WERI-Rb-1 (cell line): ENCODE measurements at regions not wholly inside any gene's neighbourhood (a gene's known extent, or its start where the extent isn't known, plus 50 kb on each side); places are given as distances from the start of the nearest gene placed in this dataset.

Experiments
- DNase-seq: peaks from one replicate; pipeline ENCODE4 v3.0.0-alpha.2; 2020
- H3K27ac ChIP-seq: fragments of 250-450 bp; sonication (Bioruptor Pico); 2 replicates; pipeline ENCODE4 v1.5.1; 2020; ENCODE audit warnings: mild to moderate bottlenecking, moderate library complexity
- H3K27me3 ChIP-seq: fragments of 250-450 bp; sonication (Bioruptor Pico); 2 replicates; pipeline ENCODE4 v1.5.1; 2021; ENCODE audit warnings: mild to moderate bottlenecking, low read depth, moderate library complexity; ENCODE audit not compliant: insufficient read depth, severe bottlenecking
- H3K36me3 ChIP-seq: fragments of 250-450 bp; sonication (Bioruptor Pico); 2 replicates; pipeline ENCODE4 v1.5.1; 2020; ENCODE audit warnings: mild to moderate bottlenecking, moderate library complexity
- H3K4me3 ChIP-seq: 2 replicates; pipeline ENCODE4 v1.5.1; 2011; ENCODE audit warnings: low read depth, mild to moderate bottlenecking, control low read depth, low read length
- H3K9me3 ChIP-seq: fragments of 250-450 bp; sonication (Bioruptor Pico); 2 replicates; pipeline ENCODE4 v1.5.1; 2021; ENCODE audit warnings: mild to moderate bottlenecking, moderate library complexity; ENCODE audit not compliant: severe bottlenecking
- TF ChIP-seq, protein P1 (sequence below): IDR thresholded peaks from 2 replicates; pipeline ENCODE4 v1.5.1; 2011; ENCODE audit warnings: low read depth, mild to moderate bottlenecking, control low read depth, inconsistent platforms, low read length

DNA sequence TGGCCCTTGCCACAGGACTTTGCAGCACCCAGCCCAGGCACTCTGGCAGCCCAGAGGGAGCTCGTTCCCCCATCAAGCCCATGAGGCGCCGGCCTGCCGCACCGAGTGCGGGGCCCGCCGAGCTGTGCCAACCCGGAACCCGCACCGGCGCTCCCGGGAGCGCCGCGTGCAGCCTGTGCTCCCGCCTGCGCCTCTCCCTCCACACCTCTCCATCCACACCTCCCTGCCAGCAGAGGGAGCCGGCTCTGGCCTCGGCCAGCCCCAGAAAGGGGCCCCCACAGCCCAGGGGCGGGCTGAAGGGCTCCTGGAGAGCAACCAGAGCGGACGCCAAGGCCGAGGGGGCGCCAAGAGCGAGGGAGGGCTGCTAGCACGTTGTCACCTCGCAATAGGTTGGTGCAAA lies 268.8 kb downstream of the MID1IP1 start:
- Histone ChIP-seq H3K27ac (no peak overlapping the region), H3K27me3 (no peaks in the 10 kb centered on the region), H3K4me3 (no peak overlapping the region), H3K9me3 (peaks cover 5% of the 10 kb centered on the region), H3K36me3 (no peaks in the 10 kb centered on the region)
- DNase-seq: no peak
- TF ChIP-seq, protein P1, sequence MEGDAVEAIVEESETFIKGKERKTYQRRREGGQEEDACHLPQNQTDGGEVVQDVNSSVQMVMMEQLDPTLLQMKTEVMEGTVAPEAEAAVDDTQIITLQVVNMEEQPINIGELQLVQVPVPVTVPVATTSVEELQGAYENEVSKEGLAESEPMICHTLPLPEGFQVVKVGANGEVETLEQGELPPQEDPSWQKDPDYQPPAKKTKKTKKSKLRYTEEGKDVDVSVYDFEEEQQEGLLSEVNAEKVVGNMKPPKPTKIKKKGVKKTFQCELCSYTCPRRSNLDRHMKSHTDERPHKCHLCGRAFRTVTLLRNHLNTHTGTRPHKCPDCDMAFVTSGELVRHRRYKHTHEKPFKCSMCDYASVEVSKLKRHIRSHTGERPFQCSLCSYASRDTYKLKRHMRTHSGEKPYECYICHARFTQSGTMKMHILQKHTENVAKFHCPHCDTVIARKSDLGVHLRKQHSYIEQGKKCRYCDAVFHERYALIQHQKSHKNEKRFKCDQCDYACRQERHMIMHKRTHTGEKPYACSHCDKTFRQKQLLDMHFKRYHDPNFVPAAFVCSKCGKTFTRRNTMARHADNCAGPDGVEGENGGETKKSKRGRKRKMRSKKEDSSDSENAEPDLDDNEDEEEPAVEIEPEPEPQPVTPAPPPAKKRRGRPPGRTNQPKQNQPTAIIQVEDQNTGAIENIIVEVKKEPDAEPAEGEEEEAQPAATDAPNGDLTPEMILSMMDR: no peak

DNA sequence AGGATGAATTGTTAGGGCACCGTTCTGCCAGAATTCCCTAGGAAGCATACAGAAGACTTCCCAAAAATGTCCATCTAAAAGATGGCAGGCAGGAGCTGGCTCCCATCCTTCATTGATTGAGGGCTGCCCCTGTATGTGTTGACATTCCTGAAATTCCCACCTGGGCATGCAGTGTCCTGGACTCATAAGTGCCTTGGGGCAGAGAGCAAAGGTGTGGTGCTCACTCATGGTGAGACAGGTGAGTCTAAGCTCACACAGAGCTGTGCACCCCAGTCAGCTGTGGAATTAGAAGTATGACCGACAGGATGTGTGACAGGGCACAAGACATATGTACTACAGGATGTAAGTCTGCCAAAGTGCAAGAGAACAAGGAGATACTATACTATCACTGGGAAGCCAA lies 271.9 kb downstream of the MID1IP1 start:
- H3K4me3 ChIP-seq: no peak overlapping the region
- no peak for DNase-seq
- TF ChIP-seq, protein P1: no peak

DNA sequence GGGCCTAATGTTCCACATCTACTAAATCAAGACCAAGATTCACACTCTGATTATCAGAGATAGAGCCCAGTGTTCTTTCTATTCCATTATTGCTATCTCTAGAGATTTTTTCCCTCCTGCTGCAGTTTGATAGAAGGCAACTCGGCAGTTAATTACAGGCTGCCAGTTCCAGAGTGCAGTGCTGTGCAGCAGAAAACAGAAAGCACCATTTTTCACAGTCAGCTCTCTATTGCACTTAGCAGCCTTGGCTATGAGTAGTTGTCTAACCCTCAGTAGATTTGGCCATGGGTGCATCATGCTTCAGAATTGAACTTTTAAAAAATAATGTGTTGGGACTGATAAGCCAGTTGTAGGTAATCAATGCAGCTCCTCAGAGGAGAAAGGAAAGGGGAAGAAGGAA lies 295.3 kb downstream of the MID1IP1 start:
- Histone ChIP-seq H3K9me3 (no peaks in the 10 kb centered on the region), H3K27me3 (peaks cover 2% of the 10 kb centered on the region), H3K36me3 (no peaks in the 10 kb centered on the region), H3K4me3 (no peak overlapping the region), H3K27ac (no peak overlapping the region)
- DNase-seq: no peak
- TF ChIP-seq, protein P1: no peak

More for the DNA sequence above, 271.9 kb downstream of the MID1IP1 start:
- Histone ChIP-seq H3K27ac (no peak overlapping the region), H3K9me3 (peaks cover 5% of the 10 kb centered on the region), H3K36me3 (no peaks in the 10 kb centered on the region), H3K27me3 (peaks cover 5% of the 10 kb centered on the region)

DNA sequence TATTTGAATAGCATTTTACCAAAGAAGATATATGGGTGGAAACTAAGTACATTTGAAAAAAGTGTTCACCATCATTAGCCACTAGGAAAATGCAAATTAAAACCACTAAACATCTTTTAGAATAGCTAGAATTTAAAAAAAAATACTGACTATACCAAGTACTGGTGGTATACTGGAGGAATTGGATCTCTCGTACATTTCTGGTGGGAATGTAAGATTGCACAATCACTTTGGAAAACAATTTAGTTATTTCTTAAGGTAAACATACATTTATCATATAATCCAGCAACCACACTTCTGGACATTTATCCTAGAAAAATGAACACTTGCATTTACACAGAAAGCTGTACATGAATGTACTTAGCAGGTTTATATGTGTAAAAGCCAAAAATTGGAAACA lies 303.5 kb downstream of the MID1IP1 start:
- no peaks in the 10 kb centered on the region for H3K9me3 ChIP-seq
- TF ChIP-seq, protein P1: no peak
- peaks cover 5% of the 10 kb centered on the region for H3K27me3 ChIP-seq
- no peak overlapping the region for H3K4me3 ChIP-seq
- no peak overlapping the region for H3K27ac ChIP-seq
- H3K36me3 ChIP-seq: no peaks in the 10 kb centered on the region
- DNase-seq: no peak

DNA sequence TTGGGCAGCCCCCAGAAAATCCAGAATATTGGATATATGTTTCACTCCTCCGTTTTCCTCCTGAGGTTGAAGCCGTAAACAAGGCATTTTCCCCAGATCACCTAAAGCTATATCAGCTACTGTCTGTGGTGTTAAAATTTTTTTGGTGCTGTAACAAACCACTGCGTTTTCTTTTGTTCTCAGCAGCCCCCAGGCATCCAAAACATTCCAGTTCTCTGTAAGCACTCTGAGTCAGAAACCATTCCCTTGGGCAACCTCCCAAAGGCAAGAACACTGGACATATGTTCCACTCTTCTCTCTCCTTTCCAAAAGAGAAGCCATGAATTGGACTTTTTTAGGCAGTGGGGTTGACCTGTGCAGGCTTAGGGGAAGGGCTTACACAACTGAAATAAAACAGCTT lies 310.9 kb downstream of the MID1IP1 start:
- Histone ChIP-seq H3K27ac (no peak overlapping the region), H3K27me3 (no peaks in the 10 kb centered on the region), H3K9me3 (peaks cover 4% of the 10 kb centered on the region), H3K36me3 (no peaks in the 10 kb centered on the region), H3K4me3 (no peak overlapping the region)
- TF ChIP-seq, protein P1: no peak
- DNase-seq: no peak

DNA sequence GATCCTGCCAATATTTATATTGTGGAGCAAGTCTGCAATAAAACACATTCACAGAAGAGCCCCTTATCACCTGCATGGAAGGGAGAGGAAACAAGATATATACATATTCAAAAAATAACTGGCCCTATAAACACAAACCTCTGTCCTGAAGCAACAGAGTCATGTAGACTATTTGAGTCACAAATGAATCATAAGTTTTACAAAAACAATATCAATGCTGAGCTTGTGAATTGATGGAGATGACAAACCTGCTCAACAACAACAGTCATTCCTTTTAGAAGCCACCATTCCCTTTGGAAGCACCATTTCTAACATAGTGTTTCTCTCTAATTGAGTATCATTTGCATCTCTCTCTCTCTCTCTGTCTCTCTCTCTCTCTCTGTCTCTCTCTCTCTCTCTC lies 313.9 kb downstream of the MID1IP1 start:
- no peaks in the 10 kb centered on the region for H3K27me3 ChIP-seq
- peaks cover 4% of the 10 kb centered on the region for H3K9me3 ChIP-seq
- TF ChIP-seq, protein P1: no peak
- no peaks in the 10 kb centered on the region for H3K36me3 ChIP-seq
- H3K27ac ChIP-seq: no peak overlapping the region
- no peak for DNase-seq
- H3K4me3 ChIP-seq: no peak overlapping the region
